D721Med (cell line): ENCODE measurements at regions not wholly inside any gene's neighbourhood (a gene's known extent, or its start where the extent isn't known, plus 50 kb on each side); places are given as distances from the start of the nearest gene placed in this dataset.
"Not testable (repeated sequence)": the region's sequence is repeated elsewhere in the genome, so short reads cannot be mapped to it uniquely, and the experiment has no call there.

Experiments
- DNase-seq: peaks from one replicate; pipeline ENCODE4 v3.0.0; 2011; ENCODE audit warnings: low spot score; ENCODE audit not compliant: insufficient read length
- FAIRE-seq: peaks from 2 replicates; lab custom pipeline; 2011; peaks lifted over from hg19 to GRCh38; lab: Jason Lieb, UNC
- TF ChIP-seq, protein P1 (sequence below): IDR thresholded peaks from 2 replicates; pipeline ENCODE4 v1.5.1; 2012; ENCODE audit warnings: mild to moderate bottlenecking, control low read depth; ENCODE audit not compliant: insufficient read depth; ENCODE audit errors: missing control alignments

DNA sequence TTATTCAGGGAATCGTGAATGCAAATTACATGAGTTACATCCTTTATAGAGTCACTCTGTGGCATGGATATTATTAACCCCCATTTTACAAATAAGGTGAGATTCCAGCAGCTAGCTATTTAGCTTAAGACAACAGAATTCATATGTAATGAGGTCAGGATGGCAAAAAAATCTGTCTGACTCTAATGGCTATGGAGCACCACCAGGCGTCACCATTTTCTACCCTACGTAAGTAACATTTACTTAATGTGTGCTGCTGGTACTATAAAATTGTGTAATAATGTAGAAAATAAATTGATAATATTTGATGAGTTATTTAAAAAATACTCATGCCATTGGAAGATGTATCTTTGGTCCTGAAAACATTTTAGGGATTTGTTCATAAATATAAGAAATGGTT lies 2040.1 kb upstream of the LRRTM1 start:
- TF ChIP-seq, protein P1, sequence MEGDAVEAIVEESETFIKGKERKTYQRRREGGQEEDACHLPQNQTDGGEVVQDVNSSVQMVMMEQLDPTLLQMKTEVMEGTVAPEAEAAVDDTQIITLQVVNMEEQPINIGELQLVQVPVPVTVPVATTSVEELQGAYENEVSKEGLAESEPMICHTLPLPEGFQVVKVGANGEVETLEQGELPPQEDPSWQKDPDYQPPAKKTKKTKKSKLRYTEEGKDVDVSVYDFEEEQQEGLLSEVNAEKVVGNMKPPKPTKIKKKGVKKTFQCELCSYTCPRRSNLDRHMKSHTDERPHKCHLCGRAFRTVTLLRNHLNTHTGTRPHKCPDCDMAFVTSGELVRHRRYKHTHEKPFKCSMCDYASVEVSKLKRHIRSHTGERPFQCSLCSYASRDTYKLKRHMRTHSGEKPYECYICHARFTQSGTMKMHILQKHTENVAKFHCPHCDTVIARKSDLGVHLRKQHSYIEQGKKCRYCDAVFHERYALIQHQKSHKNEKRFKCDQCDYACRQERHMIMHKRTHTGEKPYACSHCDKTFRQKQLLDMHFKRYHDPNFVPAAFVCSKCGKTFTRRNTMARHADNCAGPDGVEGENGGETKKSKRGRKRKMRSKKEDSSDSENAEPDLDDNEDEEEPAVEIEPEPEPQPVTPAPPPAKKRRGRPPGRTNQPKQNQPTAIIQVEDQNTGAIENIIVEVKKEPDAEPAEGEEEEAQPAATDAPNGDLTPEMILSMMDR, result no peak
- DNase-seq (no peak), FAIRE-seq (peak; percentile 41)

DNA sequence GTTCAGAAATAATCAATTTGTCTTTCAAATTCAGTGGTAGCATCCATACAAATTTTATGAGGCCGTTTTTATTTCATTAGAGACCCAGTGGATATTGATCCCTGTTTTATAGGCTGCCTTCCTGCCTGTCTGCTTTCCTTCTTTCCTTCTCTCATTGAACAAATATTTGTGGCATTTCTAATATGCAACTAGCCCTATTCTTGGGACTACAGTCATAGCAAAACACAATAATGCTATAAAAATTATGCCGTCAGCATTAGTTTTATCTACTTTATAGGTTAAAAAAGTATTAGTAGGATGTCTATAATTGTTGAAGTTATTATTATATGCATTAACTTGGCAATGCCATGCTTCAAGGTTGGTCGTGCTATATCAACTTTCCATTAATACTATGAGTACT lies 2037.8 kb upstream of the LRRTM1 start:
- DNase-seq (no peak), FAIRE-seq (no peak)
- TF ChIP-seq, protein P1, result no peak

DNA sequence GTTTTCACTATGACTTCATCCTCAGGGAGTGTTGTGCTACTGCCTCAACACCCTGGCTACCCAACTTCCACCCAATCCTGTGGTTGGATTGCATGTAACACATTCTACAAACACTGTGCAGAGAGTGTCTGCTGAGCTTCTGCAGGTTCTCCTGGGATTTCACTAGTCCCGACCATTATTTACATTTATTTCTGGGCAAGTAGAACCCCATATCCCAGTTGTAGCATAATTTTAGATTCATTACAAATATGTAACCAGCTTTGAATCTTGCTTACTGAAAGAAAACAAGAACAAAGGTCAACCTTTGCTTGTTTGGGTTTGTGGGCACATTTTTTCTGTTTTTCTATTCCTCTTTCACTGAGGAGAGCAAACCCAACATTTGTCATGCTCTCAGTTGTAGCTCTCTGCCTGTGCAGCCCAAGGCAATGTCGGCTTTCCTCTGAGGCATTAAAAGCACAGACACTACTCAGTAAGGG lies 2036.1 kb upstream of the LRRTM1 start:
- TF ChIP-seq, protein P1, result no peak
- DNase-seq (no peak), FAIRE-seq (no peak)

DNA sequence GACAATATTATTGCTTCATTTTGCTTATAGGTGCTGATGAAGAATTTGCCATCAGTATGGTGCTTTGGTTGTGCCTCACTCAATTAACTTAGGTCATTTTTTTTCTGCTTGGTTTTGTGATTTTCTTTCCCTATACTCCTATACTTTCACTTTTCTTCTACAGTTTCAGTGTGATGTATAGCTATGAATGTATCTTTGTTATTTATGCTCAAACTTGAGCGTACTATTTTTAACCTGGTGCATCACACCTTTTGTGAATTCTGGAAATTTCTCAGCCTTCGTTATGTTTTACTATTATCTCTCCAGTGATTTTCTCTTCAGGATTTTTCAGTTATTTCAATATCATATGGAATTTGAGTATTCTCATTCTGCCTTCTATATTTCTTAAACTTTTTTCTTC lies 2035.3 kb upstream of the LRRTM1 start:
- no peak for DNase-seq
- TF ChIP-seq, protein P1, result no peak
- FAIRE-seq, result no peak

DNA sequence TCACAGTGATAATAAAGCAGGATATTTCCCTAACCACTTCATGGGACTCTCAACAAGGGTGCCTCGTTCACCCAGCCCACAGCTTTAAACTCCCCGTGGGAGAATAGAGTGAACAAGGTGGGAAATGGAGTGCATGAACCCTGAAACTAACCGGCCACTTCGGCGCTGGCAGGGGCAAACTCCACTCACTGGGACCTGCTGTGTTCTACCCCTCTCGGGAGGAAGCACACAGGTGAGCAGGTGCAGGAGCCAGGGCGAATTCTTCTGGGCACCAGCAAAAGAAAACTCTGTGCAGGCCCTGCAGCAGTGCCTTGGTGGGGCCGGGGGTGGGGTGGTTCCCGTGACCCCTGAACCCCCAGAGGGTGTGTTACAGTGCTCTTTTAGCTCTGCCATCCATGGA lies 2029.1 kb upstream of the LRRTM1 start:
- DNase-seq (no peak), FAIRE-seq (no peak)
- TF ChIP-seq, protein P1, result no peak

DNA sequence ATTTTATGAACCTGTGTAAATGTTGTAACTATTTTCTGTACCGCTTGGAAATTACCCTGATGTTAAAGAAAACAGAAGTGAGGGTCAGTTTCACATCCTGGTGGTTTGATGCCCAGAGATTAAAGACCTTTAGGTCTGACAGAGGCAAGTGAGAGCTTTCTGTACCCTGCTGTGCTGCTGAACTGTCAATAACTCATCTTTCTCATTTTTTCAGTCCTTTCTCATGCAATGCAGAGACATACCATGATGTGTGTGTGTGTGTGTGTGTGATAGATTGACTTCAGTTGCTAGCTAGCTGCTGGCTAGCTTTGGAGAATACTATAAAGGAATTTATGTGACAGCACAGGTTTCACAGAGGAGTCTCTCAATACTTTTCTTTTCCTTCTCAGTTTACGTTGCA lies 2025.6 kb upstream of the LRRTM1 start:
- TF ChIP-seq, protein P1, result no peak
- FAIRE-seq (no peak), DNase-seq (no peak)

DNA sequence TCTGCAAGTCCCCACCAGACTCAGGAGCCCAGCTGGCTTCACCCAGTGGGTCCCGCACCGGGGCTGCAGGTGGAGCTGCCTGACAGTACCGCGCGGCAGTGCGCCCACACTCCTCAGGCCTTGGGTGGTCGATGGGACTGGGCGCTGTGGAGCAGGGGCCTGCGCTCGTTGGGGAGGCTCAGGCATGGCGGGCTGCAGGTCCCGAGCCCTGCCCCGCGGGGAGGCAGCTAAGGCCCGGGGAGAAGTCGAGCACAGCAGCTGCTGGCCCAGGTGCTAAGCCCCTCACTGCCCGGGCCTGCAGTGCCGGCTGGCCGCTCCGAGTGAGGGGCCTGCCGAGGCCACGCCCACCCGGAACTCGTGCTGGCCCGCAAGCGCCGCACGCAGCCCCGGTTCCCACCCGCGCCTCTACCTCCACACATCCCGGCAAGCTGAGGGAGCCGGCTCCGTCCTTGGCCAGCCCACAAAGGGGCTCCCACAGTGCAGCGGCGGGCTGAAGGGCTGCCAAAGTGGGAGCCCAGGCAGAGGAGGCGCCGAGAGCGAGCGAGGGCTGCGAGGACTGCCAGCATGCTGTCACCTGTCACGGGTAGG lies 2021.7 kb upstream of the LRRTM1 start:
- not testable (repeated sequence) for DNase-seq, FAIRE-seq
